Choroid plexus epithelial cell (primary cell): ENCODE measurements at regions not wholly inside any gene's neighbourhood (a gene's known extent, or its start where the extent isn't known, plus 50 kb on each side); places are given as distances from the start of the nearest gene placed in this dataset.
"Not testable (repeated sequence)": the region's sequence is repeated elsewhere in the genome, so short reads cannot be mapped to it uniquely, and the experiment has no call there.

Experiments
- DNase-seq: peaks from one replicate; pipeline ENCODE4 v3.0.0-alpha.2; 2010; ENCODE audit warnings: low read depth
- H3K4me3 ChIP-seq: 2 replicates; pipeline ENCODE4 v1.5.1; 2011; ENCODE audit warnings: low read depth, mild to moderate bottlenecking, control low read depth, low read length, moderate library complexity
- CTCF ChIP-seq: conservative IDR thresholded peaks from 2 replicates; pipeline ENCODE4 v1.5.1; 2011; ENCODE audit warnings: low read depth, mild to moderate bottlenecking, control low read depth, inconsistent platforms, low read length, moderate library complexity

DNA sequence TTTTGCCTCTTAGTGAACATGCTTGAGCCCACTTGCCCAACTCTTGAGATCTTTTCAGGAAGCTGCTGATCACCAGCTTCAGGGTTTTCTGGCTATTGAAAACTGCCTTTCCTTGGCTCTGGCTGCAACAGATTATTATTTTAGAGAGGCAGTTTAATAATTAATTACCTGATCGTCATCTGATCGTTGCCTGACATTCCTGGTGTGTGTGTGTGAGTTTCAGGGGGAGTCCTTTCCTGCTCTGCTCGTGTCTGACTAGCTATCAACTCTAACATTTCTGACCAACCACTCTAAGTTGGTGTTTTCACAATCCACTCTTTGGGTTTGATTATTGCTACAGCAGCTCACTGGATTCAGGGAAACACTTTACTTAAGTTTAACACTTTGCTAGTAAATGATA lies 84.3 kb upstream of the SPATA16 start:
- TF ChIP-seq CTCF: no peak
- no peak for DNase-seq
- H3K4me3 ChIP-seq: no peak overlapping the region

DNA sequence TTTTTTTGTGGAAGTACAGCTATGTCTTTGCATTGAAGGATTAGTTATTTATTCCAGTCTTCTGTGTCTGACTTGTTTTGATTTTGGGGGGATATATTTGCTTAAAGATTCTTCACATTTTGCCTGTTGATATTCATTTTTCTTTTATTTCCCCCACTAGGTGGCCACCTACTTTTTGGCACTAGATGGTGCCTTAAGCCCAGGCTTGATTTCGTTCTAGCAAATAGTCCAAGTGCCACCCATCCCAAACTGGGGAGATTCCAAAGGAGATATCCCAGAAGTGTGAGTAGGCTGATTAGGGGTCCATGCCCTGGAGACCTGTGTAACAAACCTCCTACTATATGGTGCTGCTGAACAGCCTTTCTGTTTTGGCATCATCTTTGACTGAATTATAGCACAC lies 80.0 kb upstream of the SPATA16 start:
- peak; percentile 36 for TF ChIP-seq CTCF
- peak; percentile 6 for DNase-seq
- H3K4me3 ChIP-seq: no peak overlapping the region

DNA sequence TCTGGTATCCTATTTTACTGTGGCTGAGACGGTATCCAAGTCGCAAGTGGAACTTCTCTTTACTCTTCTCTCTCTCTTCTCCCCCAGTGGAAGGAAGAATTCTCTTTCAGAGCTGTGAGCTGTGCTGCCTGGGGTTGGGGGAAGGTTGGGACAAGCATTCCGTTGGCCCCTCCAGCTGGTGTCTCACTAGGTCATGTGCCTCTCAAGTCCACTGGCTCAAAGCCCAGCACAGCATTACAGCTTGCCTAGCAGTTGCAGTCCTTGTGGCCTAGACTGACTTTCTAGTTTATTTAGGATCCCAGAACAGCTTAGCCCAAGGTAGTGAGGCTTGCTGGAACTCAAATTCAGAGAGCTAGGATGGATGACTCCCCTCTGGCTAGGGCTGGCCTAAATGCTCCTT lies 76.1 kb upstream of the SPATA16 start:
- H3K4me3 ChIP-seq: no peak overlapping the region
- peak; percentile 9 for DNase-seq
- no peak for TF ChIP-seq CTCF

DNA sequence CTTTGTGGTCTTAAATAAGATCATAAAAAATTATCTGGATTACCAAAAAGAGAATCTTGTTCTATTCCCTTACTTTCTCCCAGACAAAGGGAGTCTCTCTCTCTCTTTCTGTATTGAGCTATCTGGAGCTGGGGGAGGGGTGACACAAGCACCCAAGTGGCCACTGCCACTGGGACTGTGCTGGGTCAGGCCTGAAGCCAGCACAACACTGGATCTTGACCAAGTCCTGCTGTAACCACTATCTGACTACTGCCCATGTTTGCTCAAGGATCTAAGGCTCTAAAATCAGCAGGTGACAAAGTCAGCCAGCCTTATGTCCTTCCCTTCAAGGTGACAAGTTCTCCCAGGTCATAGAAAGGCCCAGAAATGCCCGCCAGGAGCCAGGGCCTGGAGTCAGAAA lies 75.0 kb upstream of the SPATA16 start:
- TF ChIP-seq CTCF: no peak
- DNase-seq: no peak
- H3K4me3 ChIP-seq: no peak overlapping the region

GRCh38 chr3:173214576-173214975 lies 73.5 kb upstream of the SPATA16 start:
- TF ChIP-seq CTCF: no peak
- H3K4me3 ChIP-seq: no peak overlapping the region
- no peak for DNase-seq

- TF ChIP-seq CTCF: no peak
- DNase-seq: no peak
- no peak overlapping the region for H3K4me3 ChIP-seq
These were observed 58.5 kb upstream of the SPATA16 start for GRCh38 chr3:173199568-173199967.

DNA sequence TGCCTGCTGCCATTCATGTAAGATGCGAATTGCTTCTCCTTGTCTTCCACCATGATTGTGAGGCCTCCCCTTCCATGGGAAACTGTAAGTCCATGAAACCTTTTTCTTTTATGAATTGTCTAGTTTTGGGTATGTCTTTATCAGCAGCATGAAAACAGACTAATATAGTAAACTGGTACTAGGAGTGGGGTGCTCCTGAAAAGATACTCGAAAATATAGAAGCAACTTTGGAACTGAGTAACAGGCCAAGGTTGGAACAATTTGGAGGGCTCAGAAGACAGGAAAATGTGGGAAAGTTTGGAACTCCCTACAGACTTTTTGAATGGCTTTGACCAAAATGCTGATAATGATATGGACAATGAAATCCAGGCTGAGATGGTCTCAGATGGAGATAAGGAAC lies 53.8 kb upstream of the SPATA16 start:
- not testable (repeated sequence) for H3K4me3 ChIP-seq, DNase-seq

- DNase-seq: peak; percentile 1
- no peak overlapping the region for H3K4me3 ChIP-seq
- no peak for TF ChIP-seq CTCF
These were observed 50.6 kb upstream of the SPATA16 start for GRCh38 chr3:173191611-173192010.
